IMR-90 (cell line): ENCODE measurements at regions not wholly inside any gene's neighbourhood (a gene's known extent, or its start where the extent isn't known, plus 50 kb on each side); places are given as distances from the start of the nearest gene placed in this dataset.

Source experiments
- ATAC-seq: fragments of 200-7000 bp; cut with Tn5 transposase; 2 replicates; pipeline ENCODE4 v1.9.1; 2020; ENCODE audit warnings: low read depth, mild to moderate bottlenecking, moderate library complexity
- BruUV-seq: library from RNA; stranded (reverse); fragments of 400-500 nt; replicated peaks from 2 replicates; lab custom pipeline; 2021; lab: Mats Ljungman, UMichigan
- CTCF ChIA-PET: fragments of 300-600 bp; formaldehyde crosslinking; extraction: SDS; loops from one replicate; lab custom pipeline; 2021; ENCODE audit warnings: antibody characterized with exemption; lab: Yijun Ruan, JAX
- POLR2A ChIA-PET: fragments of 300-600 bp; sonication (Branson Sonifier 250); formaldehyde crosslinking; loops from one replicate; lab custom pipeline; 2022; ENCODE audit warnings: antibody characterized with exemption; ENCODE audit not compliant: unreplicated experiment; lab: Charles Lee
- DNase-seq: peaks from one replicate; pipeline ENCODE4 v3.0.0; 2013
- H2AFZ ChIP-seq: replicated peaks from 2 replicates; pipeline ENCODE3; 2013; ENCODE audit warnings: low read length, mild to moderate bottlenecking; ENCODE audit not compliant: poor library complexity
- H2AK5ac ChIP-seq: 2 replicates; pipeline ENCODE4 v1.6.1; 2013; ENCODE audit warnings: low read depth, low read length, inconsistent platforms
- H2AK9ac ChIP-seq: replicated peaks from 2 replicates; pipeline ENCODE3; 2013; ENCODE audit warnings: mild to moderate bottlenecking, low read depth, low read length, moderate library complexity; ENCODE audit not compliant: poor library complexity
- H2BK120ac ChIP-seq: 2 replicates; pipeline ENCODE4 v1.6.1; 2013; ENCODE audit warnings: low read depth, low read length, inconsistent platforms
- H2BK15ac ChIP-seq: 3 replicates; pipeline ENCODE4 v1.6.1; 2013; ENCODE audit warnings: low read depth, low read length, inconsistent platforms
- H2BK20ac ChIP-seq: 2 replicates; pipeline ENCODE4 v1.6.1; 2013; ENCODE audit warnings: low read depth, mild to moderate bottlenecking, inconsistent platforms, low read length, moderate library complexity
- H2BK5ac ChIP-seq: 2 replicates; pipeline ENCODE4 v1.6.1; 2013; ENCODE audit warnings: mild to moderate bottlenecking, low read depth, low read length, inconsistent platforms; ENCODE audit not compliant: poor library complexity, severe bottlenecking
- H3K14ac ChIP-seq: replicated peaks from 2 replicates; pipeline ENCODE4 v1.6.1; 2013; ENCODE audit warnings: low read depth, low read length, inconsistent platforms
- H3K18ac ChIP-seq: 2 replicates; pipeline ENCODE4 v1.6.1; 2013; ENCODE audit warnings: low read depth, low read length, control low read depth
- H3K23ac ChIP-seq: 2 replicates; pipeline ENCODE4 v1.6.1; 2013; ENCODE audit warnings: low read depth, low read length, inconsistent platforms
- H3K27ac ChIP-seq: 2 replicates; pipeline ENCODE4 v1.5.1; 2013; ENCODE audit warnings: mild to moderate bottlenecking, control low read depth, low read length; ENCODE audit not compliant: insufficient read depth
- H3K27me3 ChIP-seq: 2 replicates; pipeline ENCODE4 v1.6.1; 2013; ENCODE audit warnings: low read length; ENCODE audit not compliant: control insufficient read depth, insufficient read depth
- H3K36me3 ChIP-seq: 2 replicates; pipeline ENCODE4 v1.6.1; 2013; ENCODE audit warnings: low read length, mixed read lengths; ENCODE audit not compliant: control insufficient read depth, insufficient read depth
- H3K4ac ChIP-seq: 2 replicates; pipeline ENCODE4 v1.6.1; 2013; ENCODE audit warnings: low read depth, low read length, inconsistent platforms
- H3K4me1 ChIP-seq: 2 replicates; pipeline ENCODE4 v1.6.1; 2013; ENCODE audit warnings: low read length, mixed read lengths; ENCODE audit not compliant: control insufficient read depth, insufficient read depth
- H3K4me2 ChIP-seq: 2 replicates; pipeline ENCODE4 v1.6.1; 2013; ENCODE audit warnings: low read depth, mild to moderate bottlenecking, control low read depth, low read length, moderate library complexity
- H3K4me3 ChIP-seq: 2 replicates; pipeline ENCODE4 v1.5.1; 2013; ENCODE audit warnings: low read depth, mild to moderate bottlenecking, control low read depth, low read length, moderate library complexity; ENCODE audit not compliant: insufficient read depth
- H3K56ac ChIP-seq: 2 replicates; pipeline ENCODE4 v1.6.1; 2013; ENCODE audit warnings: low read length, inconsistent platforms; ENCODE audit not compliant: insufficient read depth; ENCODE audit errors: extremely low read depth
- H3K79me1 ChIP-seq, 2 experiments: 2 replicates each; pipeline ENCODE4 v1.6.1; 2013; ENCODE audit warnings: low read length in 2 of 2, inconsistent platforms in 1 of 2, low read depth in 1 of 2
- H3K9ac ChIP-seq: 2 replicates; pipeline ENCODE4 v1.6.1; 2013; ENCODE audit warnings: low read depth, low read length, control low read depth
- H3K9me1 ChIP-seq: 2 replicates; pipeline ENCODE4 v1.6.1; 2013; ENCODE audit warnings: low read length, inconsistent platforms; ENCODE audit not compliant: insufficient read depth
- H3K9me3 ChIP-seq: 2 replicates; pipeline ENCODE4 v1.6.1; 2013; ENCODE audit warnings: low read length; ENCODE audit not compliant: control insufficient read depth, insufficient read depth
- H4K20me1 ChIP-seq: 2 replicates; pipeline ENCODE4 v1.6.1; 2013; ENCODE audit warnings: low read length, inconsistent platforms; ENCODE audit not compliant: insufficient read depth
- H4K5ac ChIP-seq: 2 replicates; pipeline ENCODE4 v1.6.1; 2013; ENCODE audit warnings: mild to moderate bottlenecking, low read depth, low read length, control low read depth
- H4K8ac ChIP-seq, 2 experiments: 2 replicates each; pipeline ENCODE4 v1.6.1; 2013; ENCODE audit warnings: low read depth in 2 of 2, low read length in 2 of 2, control low read depth in 1 of 2, inconsistent platforms in 1 of 2
- H4K91ac ChIP-seq: 2 replicates; pipeline ENCODE4 v1.6.1; 2013; ENCODE audit warnings: low read depth, low read length, inconsistent platforms; ENCODE audit not compliant: insufficient read depth
- FOS ChIP-seq: fragments of 150-350 bp; IDR thresholded peaks from 2 replicates; pipeline ENCODE4 v1.6.1; 2016; ENCODE audit warnings: low read depth, low read length
- MAFK ChIP-seq: IDR thresholded peaks from 2 replicates; pipeline ENCODE4 v1.6.1; 2012; ENCODE audit warnings: low read depth, low read length, improper control_type of control experiment
- MXI1 ChIP-seq: IDR thresholded peaks from 2 replicates; pipeline ENCODE4 v1.6.1; 2012; ENCODE audit warnings: low read depth, mild to moderate bottlenecking, low read length, moderate library complexity, borderline replicate concordance
- RAD21 ChIP-seq: IDR thresholded peaks from 2 replicates; pipeline ENCODE4 v1.6.1; 2012; ENCODE audit warnings: low read length, improper control_type of control experiment
- RFX5 ChIP-seq: IDR thresholded peaks from 2 replicates; pipeline ENCODE4 v1.8.0; 2012; ENCODE audit warnings: low read depth, mild to moderate bottlenecking, low read length, moderate library complexity
- dilution Hi-C: fragments of 300-500 bp; cut with HindIII; formaldehyde crosslinking; loops from one replicate; pipeline ENCODE4 v1.14.3; 2018; ENCODE audit warnings: low sequenced_read_pairs; ENCODE audit not compliant: unreplicated experiment
- in situ Hi-C: fragments of 300-500 bp; cut with MboI; formaldehyde crosslinking; loops from 3 replicates; pipeline ENCODE4 v1.14.3; 2019; ENCODE audit warnings: low sequenced_read_pairs, inconsistent platforms, mixed read lengths
- intact Hi-C: fragments of 100-400 bp; cut with micrococcal nuclease; formaldehyde crosslinking; loops from 2 replicates; pipeline ENCODE4 v1.10.0; 2022

- CTCF ChIA-PET, result no interaction called here
Measured at GRCh38 chr2:163441603-163442002, 294.2 kb downstream of the FIGN start.

More at GRCh38 chr2:163441603-163442002, 294.2 kb downstream of the FIGN start:
- Histone ChIP-seq H3K9ac (no peak overlapping the region), H2AK5ac (no peak overlapping the region), H2AK9ac (no peak overlapping the region), H2BK15ac (no peak overlapping the region), H4K8ac (no peak overlapping the region), H4K20me1 (no peaks in the 10 kb centered on the region), H3K9me1 (no peaks in the 10 kb centered on the region), H3K23ac (no peak overlapping the region), H2BK5ac (no peak overlapping the region), H3K4me2 (no peak overlapping the region), H3K79me1 (no peaks in the 10 kb centered on the region), H3K4me1 (no peaks in the 10 kb centered on the region), H3K27ac (no peak overlapping the region), H3K9me3 (no peaks in the 10 kb centered on the region), H3K14ac (no peak overlapping the region), H4K91ac (no peak overlapping the region), H2AFZ (no peak overlapping the region), H2BK120ac (no peak overlapping the region), H3K18ac (no peak overlapping the region), H3K56ac (no peak overlapping the region), H3K4ac (no peak overlapping the region), H3K4me3 (no peak overlapping the region), H4K5ac (no peak overlapping the region), H3K36me3 (no peaks in the 10 kb centered on the region), H3K27me3 (no peaks in the 10 kb centered on the region), H2BK20ac (no peak overlapping the region)
- TF ChIP-seq FOS (no peak), RFX5 (no peak), MXI1 (no peak), MAFK (no peak), RAD21 (no peak)
- POLR2A ChIA-PET, result no interaction called here
- in situ Hi-C loops (no loop called here), intact Hi-C loops (no loop called here), dilution Hi-C loops (no loop called here)
- ATAC-seq (no peak), DNase-seq (no peak)
- no TSS peak for BruUV-seq
